ENCODE measurements at regions not wholly inside any gene's neighbourhood (a gene's known extent, or its start where the extent isn't known, plus 50 kb on each side); places are given as distances from the start of the nearest gene placed in this dataset.

GRCh38 chr10:7026818-7027217 lies 384.0 kb downstream of the SFMBT2 start:
- TF ChIP-seq CTCF (IDR thresholded peaks at IDR 0.05) (no peak), EZH2 (IDR thresholded peaks at IDR 0.05) (no peak), EZH2phosphoT487 (IDR thresholded peaks at IDR 0.05) (no peak)

Measured in neural progenitor cell (in vitro differentiated cells).